SJCRH30 (cell line): ENCODE measurements at regions not wholly inside any gene's neighbourhood (a gene's known extent, or its start where the extent isn't known, plus 50 kb on each side); places are given as distances from the start of the nearest gene placed in this dataset.

Source experiments
- DNase-seq, 2 experiments: peaks; one replicate each; pipeline ENCODE4 v3.0.0-alpha.2; 2015 to 2020
- H3K27ac ChIP-seq: fragments of 250-450 bp; sonication (Bioruptor Pico); 2 replicates; pipeline ENCODE4 v1.5.1; 2020; ENCODE audit warnings: mild to moderate bottlenecking, moderate library complexity
- H3K27me3 ChIP-seq: fragments of 250-450 bp; sonication (Bioruptor Pico); 2 replicates; pipeline ENCODE4 v1.5.1; 2020; ENCODE audit warnings: mild to moderate bottlenecking, moderate library complexity
- H3K36me3 ChIP-seq: fragments of 250-450 bp; sonication (Bioruptor Pico); 2 replicates; pipeline ENCODE4 v1.5.1; 2020; ENCODE audit warnings: mild to moderate bottlenecking, moderate library complexity
- H3K4me1 ChIP-seq: fragments of 250-450 bp; sonication (Bioruptor Pico); 2 replicates; pipeline ENCODE4 v1.5.1; 2020; ENCODE audit warnings: mild to moderate bottlenecking, moderate library complexity
- H3K4me3 ChIP-seq: fragments of 250-450 bp; sonication (Bioruptor Pico); 2 replicates; pipeline ENCODE4 v1.5.1; 2020; ENCODE audit warnings: mild to moderate bottlenecking, moderate library complexity
- H3K9me3 ChIP-seq: fragments of 250-450 bp; sonication (Bioruptor Pico); replicated peaks from 2 replicates; pipeline ENCODE4 v1.5.1; 2020; ENCODE audit warnings: mild to moderate bottlenecking, moderate library complexity

DNA sequence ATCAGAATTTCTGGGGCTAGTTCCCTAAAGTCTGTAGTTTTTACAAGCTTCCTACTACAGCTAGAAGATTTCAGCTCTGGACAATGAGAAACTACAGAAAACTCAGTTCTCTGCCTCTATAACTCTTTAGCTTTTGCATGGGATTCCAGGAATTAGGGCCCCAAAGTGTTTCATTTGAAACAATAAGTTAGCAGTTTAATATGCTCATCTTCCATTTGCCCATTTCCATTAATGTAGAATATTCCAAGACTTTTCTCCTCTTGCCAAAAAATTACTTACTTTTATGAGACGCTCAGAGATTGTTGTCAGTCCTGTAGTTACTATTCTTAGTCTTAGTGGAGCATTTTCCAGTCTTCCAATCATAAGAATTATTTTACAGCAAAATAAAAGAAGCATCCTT lies 719.9 kb downstream of the ADGRL2 start:
- no peaks in the 10 kb centered on the region for H3K4me1 ChIP-seq
- no peak overlapping the region for H3K4me3 ChIP-seq
- H3K36me3 ChIP-seq: no peaks in the 10 kb centered on the region
- no peak for DNase-seq
- H3K27me3 ChIP-seq: no peaks in the 10 kb centered on the region
- H3K27ac ChIP-seq: no peak overlapping the region
- H3K9me3 ChIP-seq: no peaks in the 10 kb centered on the region

DNA sequence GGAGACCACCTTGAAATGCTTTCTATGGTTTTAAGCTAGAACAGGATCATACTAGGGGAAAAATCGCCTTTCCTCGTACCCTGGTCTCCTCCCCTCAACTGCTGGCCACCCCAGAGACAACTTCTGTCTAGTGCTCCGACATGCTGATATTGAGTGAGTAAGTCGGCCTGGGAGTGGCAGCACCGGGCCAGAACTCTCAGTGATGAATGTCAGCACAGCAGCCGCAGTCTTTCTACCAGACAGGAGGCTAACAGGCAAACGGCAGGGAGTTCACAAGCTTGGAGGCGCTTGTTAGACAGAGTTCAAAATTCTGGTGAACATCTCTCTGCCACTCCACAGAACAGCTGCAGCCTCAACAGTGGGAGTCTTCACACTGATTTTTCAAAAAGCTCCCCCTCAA lies 716.9 kb downstream of the ADGRL2 start:
- H3K27me3 ChIP-seq: no peaks in the 10 kb centered on the region
- DNase-seq: no peak
- H3K9me3 ChIP-seq: no peaks in the 10 kb centered on the region
- H3K4me3 ChIP-seq: no peak overlapping the region
- no peak overlapping the region for H3K27ac ChIP-seq
- H3K36me3 ChIP-seq: no peaks in the 10 kb centered on the region
- no peaks in the 10 kb centered on the region for H3K4me1 ChIP-seq

DNA sequence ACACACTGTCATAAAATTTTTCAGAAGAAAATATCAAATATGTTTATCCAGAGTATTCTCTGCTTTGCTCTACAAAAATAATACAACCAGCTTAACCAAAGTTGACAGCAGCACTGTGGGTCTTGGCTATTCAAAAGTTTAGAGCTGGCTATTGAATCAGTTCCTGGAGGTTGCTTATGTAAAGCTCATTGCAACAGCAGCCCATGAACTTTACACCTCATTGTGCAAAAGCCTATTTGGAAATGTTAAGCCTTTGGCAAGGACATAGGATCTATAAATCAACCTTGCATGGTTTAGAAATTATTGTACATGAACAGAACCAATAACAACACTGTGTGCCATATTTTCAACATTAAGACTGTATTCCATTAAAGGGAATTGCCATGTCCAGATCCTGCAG lies 714.9 kb downstream of the ADGRL2 start:
- Histone ChIP-seq H3K27me3 (no peaks in the 10 kb centered on the region), H3K4me1 (no peaks in the 10 kb centered on the region)
- DNase-seq: no peak

DNA sequence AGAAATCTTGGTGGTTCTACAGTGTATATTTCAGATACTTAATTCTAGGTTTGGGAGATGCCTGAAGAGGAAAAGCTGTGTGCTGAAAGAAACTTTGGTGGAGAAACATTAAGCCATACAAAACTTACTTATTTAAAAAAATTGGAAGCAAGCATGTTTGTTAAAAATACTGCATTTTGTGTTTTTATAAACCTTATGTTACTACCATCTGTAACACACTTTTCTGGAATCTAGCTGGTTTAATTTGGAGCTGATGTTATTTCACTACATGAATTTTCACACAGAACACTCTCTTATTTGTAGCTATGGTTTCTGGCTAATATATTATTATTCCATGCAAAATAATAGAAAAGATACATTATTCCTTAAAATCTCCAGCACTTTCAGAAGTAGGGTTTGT lies 710.7 kb downstream of the ADGRL2 start:
- Histone ChIP-seq H3K27me3 (no peaks in the 10 kb centered on the region), H3K36me3 (no peaks in the 10 kb centered on the region), H3K9me3 (no peaks in the 10 kb centered on the region), H3K27ac (no peak overlapping the region), H3K4me3 (no peak overlapping the region), H3K4me1 (no peaks in the 10 kb centered on the region)
- no peak for DNase-seq

More for the DNA sequence above, 714.9 kb downstream of the ADGRL2 start:
- H3K9me3 ChIP-seq: no peaks in the 10 kb centered on the region
- no peaks in the 10 kb centered on the region for H3K36me3 ChIP-seq
- no peak overlapping the region for H3K4me3 ChIP-seq
- H3K27ac ChIP-seq: no peak overlapping the region

DNA sequence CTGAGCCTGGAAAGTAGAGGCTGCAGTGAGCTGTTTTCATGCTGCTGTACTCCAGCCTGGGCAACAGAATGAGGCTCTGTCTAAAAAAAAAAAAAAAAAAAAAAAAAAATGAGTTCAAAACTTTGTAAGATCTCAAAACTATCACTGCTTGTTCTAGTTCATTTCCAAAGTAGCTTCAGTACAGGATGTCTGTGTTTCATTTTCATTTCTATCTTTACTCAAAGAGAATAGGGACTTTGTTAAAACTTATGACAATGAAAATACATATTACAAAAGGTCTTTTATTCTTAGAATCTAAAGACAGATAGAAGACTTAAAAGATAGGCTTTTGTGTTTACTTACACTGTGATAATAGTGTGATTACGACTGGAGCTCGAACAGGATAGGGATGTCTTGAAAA lies 709.7 kb downstream of the ADGRL2 start:
- Histone ChIP-seq H3K4me1 (no peaks in the 10 kb centered on the region), H3K4me3 (no peak overlapping the region), H3K27me3 (no peaks in the 10 kb centered on the region), H3K36me3 (no peaks in the 10 kb centered on the region), H3K9me3 (no peaks in the 10 kb centered on the region), H3K27ac (no peak overlapping the region)
- DNase-seq: no peak

DNA sequence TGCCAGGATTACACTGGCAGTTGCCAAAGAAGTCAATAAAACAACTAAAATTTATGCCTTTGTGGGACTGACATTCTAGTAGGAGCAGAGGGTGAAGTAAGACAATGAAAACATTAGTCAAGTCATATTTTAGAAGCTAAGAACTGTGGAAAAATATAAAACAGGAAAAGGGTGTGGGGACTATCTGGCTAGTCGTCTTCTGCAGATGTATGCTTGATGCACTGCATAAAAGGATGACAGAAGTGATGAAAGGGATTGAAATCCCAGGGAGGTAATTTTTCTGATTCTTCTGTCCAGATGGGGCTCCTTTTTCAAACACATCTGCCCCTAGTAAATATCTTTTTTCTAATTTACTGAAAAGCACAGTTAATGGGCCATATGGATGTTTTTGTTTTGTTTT lies 706.3 kb downstream of the ADGRL2 start:
- DNase-seq: no peak
- Histone ChIP-seq H3K27ac (no peak overlapping the region), H3K27me3 (no peaks in the 10 kb centered on the region), H3K4me3 (no peak overlapping the region), H3K9me3 (no peaks in the 10 kb centered on the region), H3K4me1 (no peaks in the 10 kb centered on the region), H3K36me3 (no peaks in the 10 kb centered on the region)

DNA sequence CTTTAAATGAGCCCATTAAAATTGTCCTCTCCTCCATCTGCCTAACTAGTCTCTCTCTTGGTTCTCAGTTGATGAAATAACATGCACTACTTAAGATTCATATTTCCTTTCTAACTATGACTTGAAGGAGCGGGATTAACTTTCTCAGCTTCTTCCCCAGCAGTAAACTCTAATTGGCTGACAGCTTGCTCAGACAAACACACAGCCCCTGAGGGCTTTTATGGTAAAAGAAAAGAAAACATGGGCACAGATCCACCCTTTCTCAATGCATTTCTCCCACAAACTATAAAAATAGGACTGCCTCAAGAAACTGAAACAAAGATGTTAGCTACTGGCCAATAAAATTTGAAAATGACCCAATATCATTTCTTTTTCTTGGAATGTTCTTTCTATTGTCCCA lies 703.1 kb downstream of the ADGRL2 start:
- no peaks in the 10 kb centered on the region for H3K9me3 ChIP-seq
- no peaks in the 10 kb centered on the region for H3K4me1 ChIP-seq
- peak in 1 of 2 experiments; percentile 17 for DNase-seq

DNA sequence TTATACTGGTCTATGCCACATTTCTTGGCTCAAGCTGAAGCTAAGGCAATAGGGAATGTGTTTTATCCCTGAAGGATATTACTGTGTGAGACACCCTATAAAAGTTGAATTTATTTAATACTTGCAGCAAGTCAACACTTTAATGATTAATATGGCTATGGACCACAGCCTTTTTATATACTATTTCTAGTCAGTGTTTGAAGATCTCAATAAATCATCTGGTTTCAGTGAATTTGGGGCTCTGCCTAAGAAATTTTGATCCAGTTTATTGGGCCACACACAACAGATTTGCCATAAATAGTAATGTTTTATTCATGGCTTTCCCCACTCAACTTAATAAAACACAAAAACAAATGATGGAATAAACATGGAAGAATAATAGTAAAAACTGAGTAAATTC lies 698.3 kb downstream of the ADGRL2 start:
- Histone ChIP-seq H3K36me3 (no peaks in the 10 kb centered on the region), H3K4me1 (no peaks in the 10 kb centered on the region), H3K4me3 (no peak overlapping the region), H3K27me3 (no peaks in the 10 kb centered on the region), H3K9me3 (no peaks in the 10 kb centered on the region), H3K27ac (no peak overlapping the region)
- no peak for DNase-seq

More for the DNA sequence above, 703.1 kb downstream of the ADGRL2 start:
- H3K27me3 ChIP-seq: no peaks in the 10 kb centered on the region
- H3K36me3 ChIP-seq: no peaks in the 10 kb centered on the region
- no peak overlapping the region for H3K27ac ChIP-seq
- no peak overlapping the region for H3K4me3 ChIP-seq

DNA sequence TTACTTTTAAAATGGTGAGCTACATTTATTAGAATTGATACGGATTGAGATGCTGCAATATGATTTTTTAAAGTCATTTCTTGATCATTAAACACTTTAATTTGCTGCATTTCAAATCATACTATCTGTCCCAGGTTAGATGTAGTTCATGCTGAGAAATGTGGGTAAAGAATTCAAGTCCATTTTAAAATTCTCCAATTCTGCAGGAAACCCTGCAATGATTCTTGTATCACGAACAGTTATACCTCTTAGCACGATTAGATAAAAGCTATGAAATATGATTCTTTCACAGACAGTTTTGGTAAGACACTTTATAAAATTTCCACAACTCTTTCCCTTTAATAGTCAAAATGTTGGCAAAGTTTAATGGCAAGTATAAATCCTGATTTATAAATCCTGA lies 693.4 kb downstream of the ADGRL2 start:
- peaks cover 3% of the 10 kb centered on the region; the same call in 1 of the 2 replicates for H3K9me3 ChIP-seq
- H3K4me3 ChIP-seq: no peak overlapping the region

DNA sequence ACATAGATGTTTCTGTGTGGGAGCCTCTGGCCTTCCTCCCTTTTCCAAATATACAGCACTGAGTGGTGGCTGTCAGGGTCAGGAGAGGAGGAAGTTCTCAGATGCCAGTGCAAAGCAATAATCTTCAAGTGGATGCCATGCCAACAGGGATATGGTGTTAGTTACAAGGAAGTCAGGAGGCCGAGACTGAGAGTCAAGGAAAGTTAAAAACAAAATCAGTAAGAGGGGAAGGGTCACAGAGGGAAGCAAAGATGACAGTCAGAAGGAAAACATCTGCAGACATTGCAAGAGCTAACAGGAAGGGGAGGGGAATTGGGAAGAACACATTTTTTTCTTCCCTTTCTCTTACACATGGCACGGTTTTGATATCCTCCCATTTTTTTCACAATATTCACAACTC lies 691.4 kb downstream of the ADGRL2 start:
- Histone ChIP-seq H3K4me1 (no peaks in the 10 kb centered on the region), H3K36me3 (no peaks in the 10 kb centered on the region), H3K27ac (no peak overlapping the region), H3K27me3 (no peaks in the 10 kb centered on the region), H3K4me3 (no peak overlapping the region), H3K9me3 (peaks cover 3% of the 10 kb centered on the region; the same call in 1 of the 2 replicates)
- DNase-seq: no peak

More for the DNA sequence above, 693.4 kb downstream of the ADGRL2 start:
- H3K4me1 ChIP-seq: no peaks in the 10 kb centered on the region
- no peaks in the 10 kb centered on the region for H3K27me3 ChIP-seq
- no peak overlapping the region for H3K27ac ChIP-seq
- no peaks in the 10 kb centered on the region for H3K36me3 ChIP-seq
- DNase-seq: no peak

DNA sequence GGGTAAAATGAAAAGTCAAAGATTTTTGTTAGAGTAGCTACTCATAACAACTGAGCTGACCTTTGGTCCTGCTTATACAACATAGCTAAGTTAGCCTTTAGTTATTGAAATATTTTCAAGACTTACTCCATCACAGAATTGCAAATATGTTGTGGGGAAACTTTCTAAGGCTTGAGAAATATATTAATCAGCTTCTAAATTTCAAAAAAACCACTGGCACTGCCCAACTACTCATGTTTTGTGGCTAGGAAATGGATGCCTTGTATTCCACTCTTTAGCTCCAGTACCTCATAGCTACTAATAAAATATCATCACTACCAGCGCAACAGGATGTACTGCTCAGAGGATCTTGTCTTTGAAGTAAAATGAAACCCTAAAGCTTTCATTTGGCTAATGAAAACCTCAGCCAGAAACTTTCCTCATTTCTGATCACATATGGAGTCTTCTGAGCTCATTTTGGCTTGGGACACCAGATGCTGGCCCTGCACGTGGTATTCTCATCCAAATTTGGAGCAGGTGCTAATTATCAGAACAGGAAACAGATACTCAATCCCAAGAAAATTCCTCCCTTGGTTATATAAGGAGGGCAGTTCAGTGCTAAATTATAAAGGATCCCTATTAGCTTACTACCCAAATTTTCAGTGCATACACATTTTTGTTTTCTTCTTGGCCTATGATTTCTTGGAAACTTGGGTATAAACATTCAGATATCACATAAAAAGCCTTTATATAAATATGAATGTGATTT lies 690.7 kb downstream of the ADGRL2 start:
- Histone ChIP-seq H3K36me3 (no peaks in the 10 kb centered on the region), H3K27me3 (no peaks in the 10 kb centered on the region), H3K4me3 (no peak overlapping the region), H3K9me3 (peaks cover 3% of the 10 kb centered on the region; the same call in 1 of the 2 replicates), H3K4me1 (no peaks in the 10 kb centered on the region), H3K27ac (no peak overlapping the region)
- DNase-seq: no peak

DNA sequence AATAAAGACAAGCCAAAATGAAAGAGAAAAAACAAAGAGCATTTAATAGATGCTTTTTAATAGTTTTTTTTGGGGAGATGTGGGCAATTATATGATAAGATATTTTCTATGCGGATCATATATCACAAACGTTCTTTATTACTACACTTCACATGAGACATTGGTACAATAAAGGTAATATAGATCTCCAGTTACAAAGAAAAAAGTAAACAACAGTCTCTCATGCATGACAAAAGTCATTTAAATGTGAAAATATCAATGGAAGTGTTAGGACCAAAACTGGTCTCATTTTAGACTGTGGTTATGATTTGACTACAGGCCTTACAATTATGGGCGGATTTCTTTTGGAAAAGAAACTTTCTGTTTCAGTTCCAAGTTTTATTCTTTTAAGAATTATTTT lies 687.0 kb downstream of the ADGRL2 start:
- no peak overlapping the region for H3K4me3 ChIP-seq
- no peaks in the 10 kb centered on the region for H3K27me3 ChIP-seq
- no peaks in the 10 kb centered on the region; the same call in 1 of the 2 replicates for H3K9me3 ChIP-seq
- H3K36me3 ChIP-seq: no peaks in the 10 kb centered on the region
- no peak overlapping the region for H3K27ac ChIP-seq
- no peaks in the 10 kb centered on the region for H3K4me1 ChIP-seq
- no peak for DNase-seq

DNA sequence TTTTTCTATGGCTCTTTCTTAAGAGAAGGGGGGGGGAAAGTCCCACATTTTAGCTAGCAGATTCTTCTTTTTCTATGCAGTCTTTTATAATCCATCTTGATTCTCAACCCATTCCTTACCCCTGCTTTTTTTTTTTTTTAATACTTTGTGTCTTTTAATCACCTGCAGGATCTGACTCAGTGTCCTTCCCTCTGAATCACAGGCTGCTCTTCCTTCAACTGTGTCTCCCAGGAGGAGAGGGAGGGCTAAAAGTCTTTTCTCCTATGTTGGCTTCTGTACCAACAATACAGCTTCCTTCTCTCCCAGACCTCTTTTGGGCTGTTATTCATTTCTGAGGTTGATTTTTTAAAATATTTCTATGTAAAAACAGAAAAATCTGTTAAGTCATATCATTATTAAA lies 686.2 kb downstream of the ADGRL2 start:
- DNase-seq: no peak
- no peaks in the 10 kb centered on the region for H3K4me1 ChIP-seq
- no peaks in the 10 kb centered on the region for H3K27me3 ChIP-seq
- no peak overlapping the region for H3K4me3 ChIP-seq
- H3K27ac ChIP-seq: no peak overlapping the region
- no peaks in the 10 kb centered on the region for H3K36me3 ChIP-seq
- no peaks in the 10 kb centered on the region; the same call in 1 of the 2 replicates for H3K9me3 ChIP-seq

DNA sequence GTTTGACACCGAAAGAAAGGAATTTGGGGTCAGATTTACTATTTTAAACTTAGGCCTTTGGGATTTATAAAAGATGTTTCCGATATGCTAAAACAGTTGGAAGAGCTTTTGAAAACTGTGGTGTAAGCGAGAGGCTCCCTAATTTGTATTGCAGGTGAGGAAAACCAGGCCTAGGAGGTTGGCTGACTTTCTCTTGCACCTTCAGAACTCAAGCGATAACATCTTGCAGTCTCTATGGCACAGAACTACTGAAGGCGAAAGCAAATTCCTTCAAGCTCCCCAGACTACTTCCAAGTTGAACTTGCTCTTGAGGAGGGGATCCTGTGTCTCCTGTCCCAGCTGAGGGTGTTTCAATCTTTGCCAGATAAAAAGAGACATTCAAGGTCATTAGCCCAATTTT lies 685.7 kb downstream of the ADGRL2 start:
- no peaks in the 10 kb centered on the region; the same call in 1 of the 2 replicates for H3K9me3 ChIP-seq
- no peaks in the 10 kb centered on the region for H3K27me3 ChIP-seq
- no peak for DNase-seq
- no peak overlapping the region for H3K27ac ChIP-seq
- no peaks in the 10 kb centered on the region for H3K36me3 ChIP-seq
- H3K4me3 ChIP-seq: no peak overlapping the region
- H3K4me1 ChIP-seq: no peaks in the 10 kb centered on the region

DNA sequence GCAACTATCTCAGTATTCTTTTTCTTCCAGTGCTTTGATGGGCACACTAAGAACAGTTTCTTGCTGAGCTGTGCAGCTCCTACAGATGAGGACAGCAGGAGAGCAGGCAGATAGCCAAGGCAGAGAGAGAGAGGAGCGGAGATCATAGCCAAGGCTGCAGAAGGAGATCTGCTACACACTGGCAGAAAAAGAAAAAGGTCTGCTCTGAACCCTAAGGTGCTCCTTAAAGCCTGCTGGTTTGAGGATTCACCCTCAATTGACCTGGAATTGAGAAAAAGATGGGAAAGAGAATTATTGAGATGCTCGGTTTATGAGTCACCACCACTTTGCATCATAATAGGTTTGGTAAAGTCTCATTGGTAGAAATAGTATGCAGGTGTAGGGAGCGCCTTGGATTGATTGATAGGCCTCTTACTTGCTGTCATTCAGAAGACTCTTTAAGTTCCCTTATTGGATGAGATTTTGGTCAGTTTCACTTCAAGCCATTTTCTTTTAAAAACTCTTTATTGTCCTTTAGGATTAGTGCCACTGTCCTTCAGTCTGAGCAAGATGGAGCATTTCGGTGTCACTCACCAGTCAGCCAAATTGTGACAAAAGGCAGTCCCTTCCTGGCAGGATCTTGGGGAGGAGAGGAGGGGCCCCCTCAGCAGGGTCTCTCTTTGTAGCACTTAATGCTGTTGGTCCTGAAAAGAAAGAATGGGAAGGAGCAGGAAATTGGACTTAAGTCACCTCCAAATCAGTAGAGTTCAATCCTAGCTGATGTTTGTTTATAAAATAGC lies 685.0 kb downstream of the ADGRL2 start:
- no peak overlapping the region for H3K4me3 ChIP-seq

More for the DNA sequence above, 685.0 kb downstream of the ADGRL2 start:
- no peaks in the 10 kb centered on the region for H3K4me1 ChIP-seq
- H3K27me3 ChIP-seq: no peaks in the 10 kb centered on the region
- DNase-seq: no peak
- no peaks in the 10 kb centered on the region for H3K36me3 ChIP-seq
- H3K27ac ChIP-seq: no peak overlapping the region
- H3K9me3 ChIP-seq: no peaks in the 10 kb centered on the region; the same call in 1 of the 2 replicates
